ENCODE measurements at regions not wholly inside any gene's neighbourhood (a gene's known extent, or its start where the extent isn't known, plus 50 kb on each side); places are given as distances from the start of the nearest gene placed in this dataset.

GRCh38 chr22:48453171-48453570, 1374.5 kb downstream of the BRD1 start:
- DNase-seq (ENCODE audit: low read depth, low spot score) (no peak), ATAC-seq (no peak)
- no peaks in the 10 kb centered on the region for H3K27me3 ChIP-seq (ENCODE audit: control insufficient read depth, insufficient read depth, low read length)
- CTCF ChIA-PET, result no interaction called here
- H3K4me3 ChIP-seq (ENCODE audit: low read depth in 2 of 2, low read length in 2 of 2), result no peak overlapping the region
- TF ChIP-seq SIN3A (IDR thresholded peaks at IDR 0.05; ENCODE audit: borderline replicate concordance, insufficient read depth, low read depth, low read length) (no peak), TCF7L2 (IDR thresholded peaks at IDR 0.05; ENCODE audit: low read depth, low read length) (no peak), REST (IDR thresholded peaks at IDR 0.05; ENCODE audit: insufficient read depth in 1 of 2, low read depth in 2 of 2, low read length in 1 of 2) (no peak)
- H3K36me3 ChIP-seq (ENCODE audit: control insufficient read depth, insufficient read depth, low read length), result no peaks in the 10 kb centered on the region
- no peaks in the 10 kb centered on the region for H3K9me3 ChIP-seq (ENCODE audit: control insufficient read depth, insufficient read depth, low read depth, low read length)
- no peaks in the 10 kb centered on the region for H3K4me1 ChIP-seq (ENCODE audit: control insufficient read depth, insufficient read depth, low read length)
- intact Hi-C loops (cut with micrococcal nuclease; ENCODE audit: unreplicated experiment), result no loop called here
- BruUV-seq (replicated peaks), result no TSS peak
- POLR2A ChIA-PET, result no interaction called here
- in situ Hi-C loops (cut with HindIII; ENCODE audit: low pct_unique_long_range_greater_than_20kb, low sequenced_read_pairs), result no loop called here
- no peak overlapping the region for H3K27ac ChIP-seq (ENCODE audit: low read length)

- no peak overlapping the region for H3K27ac ChIP-seq (ENCODE audit: low read length)
- ChIA-PET CTCF (no interaction called here), POLR2A (no interaction called here)
- no peaks in the 10 kb centered on the region for H3K36me3 ChIP-seq (ENCODE audit: control insufficient read depth, insufficient read depth, low read length)
- DNase-seq (ENCODE audit: low read depth, low spot score) (no peak), ATAC-seq (no peak)
- no peaks in the 10 kb centered on the region for H3K27me3 ChIP-seq (ENCODE audit: control insufficient read depth, insufficient read depth, low read length)
- in situ Hi-C loops (cut with HindIII; ENCODE audit: low pct_unique_long_range_greater_than_20kb, low sequenced_read_pairs), result no loop called here
- intact Hi-C loops (cut with micrococcal nuclease; ENCODE audit: unreplicated experiment), result no loop called here
- no peaks in the 10 kb centered on the region for H3K4me1 ChIP-seq (ENCODE audit: control insufficient read depth, insufficient read depth, low read length)
- BruUV-seq (replicated peaks), result no TSS peak
- no peak for TF ChIP-seq SIN3A (IDR thresholded peaks at IDR 0.05; ENCODE audit: borderline replicate concordance, insufficient read depth, low read depth, low read length)
- TF ChIP-seq TCF7L2 (IDR thresholded peaks at IDR 0.05; ENCODE audit: low read depth, low read length), result no peak
- TF ChIP-seq POLR2AphosphoS5 (IDR thresholded peaks at IDR 0.05; ENCODE audit: low read depth, low read length), result no peak
- TF ChIP-seq REST (IDR thresholded peaks at IDR 0.05; ENCODE audit: insufficient read depth in 1 of 2, low read depth in 2 of 2, low read length in 1 of 2), result no peak
- no peak for TF ChIP-seq CTCF (IDR thresholded peaks at IDR 0.05)
- no peak overlapping the region for H3K4me3 ChIP-seq (ENCODE audit: low read depth in 2 of 2, low read length in 2 of 2)
- no peaks in the 10 kb centered on the region for H3K9me3 ChIP-seq (ENCODE audit: control insufficient read depth, insufficient read depth, low read depth, low read length)
Measured at GRCh38 chr22:48452766-48453165, 1374.9 kb downstream of the BRD1 start.

Measured in Panc1 (cell line).